Cardiac fibroblast (primary cell): ENCODE measurements at regions not wholly inside any gene's neighbourhood (a gene's known extent, or its start where the extent isn't known, plus 50 kb on each side); places are given as distances from the start of the nearest gene placed in this dataset.
A peak's percentile ranks its signal among the peaks of the same experiment; 100 is the strongest.

Experiments used
- DNase-seq, 2 donors: peaks; one replicate each; pipeline versions ENCODE4 v3.0.0 to v3.0.0-alpha.2; 2010; ENCODE audit warnings: low read depth in 2 of 2
- H3K4me3 ChIP-seq, 2 donors: replicated peaks in 1 of 2; 1 replicate in 1 of 2; 2 replicates in 1 of 2; pipeline ENCODE4 v1.5.1; 2011; ENCODE audit warnings: low read depth in 2 of 2, low read length in 2 of 2, mild to moderate bottlenecking in 2 of 2, moderate library complexity in 1 of 2
- TF ChIP-seq, protein P1 (sequence below): IDR thresholded peaks from one replicate; pipeline ENCODE4 v1.5.1; 2011; ENCODE audit warnings: low read depth, mild to moderate bottlenecking, low read length, inconsistent platforms

DNA sequence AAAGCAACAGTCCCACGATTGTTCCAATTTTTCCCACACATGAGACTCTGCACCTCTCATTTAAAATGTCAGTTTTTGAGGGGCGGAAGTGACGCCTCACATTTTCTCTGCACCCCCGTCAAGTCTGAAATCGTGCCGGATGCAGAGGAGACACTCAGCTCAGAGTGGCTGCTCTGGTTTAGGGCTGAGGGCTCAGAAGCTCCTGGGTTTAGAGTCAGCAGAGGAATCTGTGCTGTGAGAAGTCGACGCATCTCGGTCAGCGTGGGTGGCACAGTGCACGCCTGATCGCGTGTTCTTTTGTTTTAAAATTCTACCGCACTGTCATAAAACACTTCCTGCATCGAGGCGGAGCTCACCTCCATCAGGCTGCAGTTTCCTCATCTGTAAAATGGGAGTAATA, 116.7 kb upstream of the ADRA2C start:
- H3K4me3 ChIP-seq: no peak overlapping the region
- TF ChIP-seq, protein P1, sequence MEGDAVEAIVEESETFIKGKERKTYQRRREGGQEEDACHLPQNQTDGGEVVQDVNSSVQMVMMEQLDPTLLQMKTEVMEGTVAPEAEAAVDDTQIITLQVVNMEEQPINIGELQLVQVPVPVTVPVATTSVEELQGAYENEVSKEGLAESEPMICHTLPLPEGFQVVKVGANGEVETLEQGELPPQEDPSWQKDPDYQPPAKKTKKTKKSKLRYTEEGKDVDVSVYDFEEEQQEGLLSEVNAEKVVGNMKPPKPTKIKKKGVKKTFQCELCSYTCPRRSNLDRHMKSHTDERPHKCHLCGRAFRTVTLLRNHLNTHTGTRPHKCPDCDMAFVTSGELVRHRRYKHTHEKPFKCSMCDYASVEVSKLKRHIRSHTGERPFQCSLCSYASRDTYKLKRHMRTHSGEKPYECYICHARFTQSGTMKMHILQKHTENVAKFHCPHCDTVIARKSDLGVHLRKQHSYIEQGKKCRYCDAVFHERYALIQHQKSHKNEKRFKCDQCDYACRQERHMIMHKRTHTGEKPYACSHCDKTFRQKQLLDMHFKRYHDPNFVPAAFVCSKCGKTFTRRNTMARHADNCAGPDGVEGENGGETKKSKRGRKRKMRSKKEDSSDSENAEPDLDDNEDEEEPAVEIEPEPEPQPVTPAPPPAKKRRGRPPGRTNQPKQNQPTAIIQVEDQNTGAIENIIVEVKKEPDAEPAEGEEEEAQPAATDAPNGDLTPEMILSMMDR: no peak

DNA sequence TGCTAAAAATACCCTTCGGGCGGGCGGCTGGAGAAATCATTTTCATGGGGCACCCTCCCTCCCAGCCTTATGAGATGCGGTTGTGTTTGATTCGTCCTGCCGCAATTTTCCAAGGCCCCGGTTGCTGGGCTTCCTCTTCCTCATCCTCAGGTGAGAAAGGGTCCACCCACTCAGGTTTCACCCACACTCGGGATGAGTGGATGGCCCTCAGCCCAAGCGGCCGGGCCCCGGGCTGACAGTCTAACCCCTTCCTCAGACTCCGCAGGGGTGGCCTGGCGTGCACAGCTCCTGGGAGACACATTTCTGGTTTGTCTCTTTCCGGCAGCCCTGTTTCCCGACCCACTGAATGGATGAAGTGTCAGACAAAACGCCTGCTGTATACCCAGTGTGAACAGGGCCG, 116.5 kb upstream of the LRPAP1 start:
- TF ChIP-seq, protein P1: no peak
- no peak for DNase-seq

More for the DNA sequence above, 116.7 kb upstream of the ADRA2C start:
- DNase-seq: no peak

DNA sequence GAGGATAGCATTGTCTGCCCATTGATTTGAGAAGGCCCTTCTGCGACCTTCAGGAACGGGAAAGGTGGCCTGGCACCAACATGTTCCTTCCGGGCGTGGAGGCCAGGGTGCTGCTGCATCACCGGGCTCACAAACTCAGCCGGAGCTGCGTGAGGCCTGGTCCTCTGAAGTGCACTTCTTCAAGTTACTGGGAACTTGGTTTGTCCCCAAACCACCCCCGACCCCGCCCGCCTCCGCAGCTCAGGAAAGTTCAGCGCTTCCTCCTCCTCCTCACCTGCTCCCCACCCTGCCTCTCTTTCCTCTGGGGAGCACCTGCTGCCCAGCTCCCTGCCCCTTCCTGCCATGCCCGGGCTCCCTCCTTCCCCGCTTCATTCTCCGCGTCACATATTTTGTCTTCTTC, 116.0 kb upstream of the LRPAP1 start:
- TF ChIP-seq, protein P1: no peak
- H3K4me3 ChIP-seq: no peak overlapping the region
- DNase-seq: no peak

More for the DNA sequence above, 116.5 kb upstream of the LRPAP1 start:
- no peak overlapping the region for H3K4me3 ChIP-seq

DNA sequence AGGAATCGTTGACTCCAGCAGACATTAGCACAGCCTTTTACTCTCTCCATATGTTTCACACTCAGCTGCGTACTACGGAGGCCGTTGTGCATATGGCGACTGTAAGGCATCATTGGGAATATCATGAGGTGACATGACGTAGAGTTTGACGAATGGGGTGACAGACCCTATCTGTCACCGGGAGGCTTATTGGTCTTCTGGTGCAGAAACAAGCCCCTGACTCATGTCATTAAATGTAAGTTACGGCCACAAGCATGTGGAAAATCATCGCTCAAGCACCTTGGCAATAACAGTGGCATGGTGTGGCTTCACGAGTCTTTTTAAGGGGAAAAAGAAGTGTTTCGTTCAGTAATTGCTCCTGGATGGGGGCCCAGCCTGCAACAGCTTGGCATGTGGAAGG, 115.2 kb upstream of the LRPAP1 start:
- DNase-seq: no peak
- TF ChIP-seq, protein P1: no peak
- H3K4me3 ChIP-seq: no peak overlapping the region

DNA sequence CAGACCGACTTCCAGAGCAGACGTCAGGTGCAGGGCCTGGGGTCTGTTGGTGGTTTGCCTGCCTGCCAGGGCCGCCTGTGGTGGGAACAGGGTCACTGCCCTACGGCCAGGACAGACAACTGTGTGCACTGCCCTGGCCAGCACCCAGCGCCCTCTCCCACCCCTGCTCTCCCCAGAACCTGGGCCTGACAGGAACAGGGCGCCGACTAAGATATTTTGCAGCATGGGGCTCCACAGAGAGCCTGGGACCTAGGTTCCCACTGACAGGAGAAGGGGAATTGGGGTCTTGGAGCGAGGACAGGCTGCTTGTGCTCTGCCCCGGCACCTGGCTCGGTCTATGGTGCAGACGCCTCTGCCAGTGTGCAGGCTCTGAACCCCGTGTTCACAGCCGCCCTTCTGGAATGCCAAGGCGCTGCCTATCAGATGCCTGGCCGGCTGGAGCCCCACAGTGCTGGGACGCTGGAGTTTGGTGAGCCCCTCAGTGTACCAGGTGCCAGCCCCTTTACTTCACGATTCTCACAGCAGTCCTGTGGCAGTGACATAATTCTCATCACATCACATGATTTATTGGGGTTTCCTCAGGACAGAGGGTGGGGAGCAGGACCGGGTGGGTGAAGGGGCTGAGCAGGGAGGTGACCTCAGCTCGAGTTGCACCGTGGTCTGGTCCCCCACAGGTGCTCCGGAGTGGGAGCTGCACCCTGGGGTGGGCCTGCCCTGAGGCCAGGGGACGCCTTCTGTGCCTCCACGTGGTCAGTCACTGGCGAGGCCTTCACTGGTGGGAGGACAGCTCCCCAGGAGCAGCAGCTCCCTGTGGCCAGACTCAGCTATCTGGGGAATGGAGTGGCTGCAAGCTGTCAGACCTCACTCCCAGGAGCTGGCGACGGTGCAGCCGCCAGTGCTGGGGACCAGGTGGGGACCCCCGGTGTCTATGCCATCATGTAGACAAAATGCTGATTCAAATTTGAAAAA, 113.8 kb upstream of the LRPAP1 start:
- TF ChIP-seq, protein P1: no peak
- DNase-seq: no peak
- H3K4me3 ChIP-seq: no peak overlapping the region

DNA sequence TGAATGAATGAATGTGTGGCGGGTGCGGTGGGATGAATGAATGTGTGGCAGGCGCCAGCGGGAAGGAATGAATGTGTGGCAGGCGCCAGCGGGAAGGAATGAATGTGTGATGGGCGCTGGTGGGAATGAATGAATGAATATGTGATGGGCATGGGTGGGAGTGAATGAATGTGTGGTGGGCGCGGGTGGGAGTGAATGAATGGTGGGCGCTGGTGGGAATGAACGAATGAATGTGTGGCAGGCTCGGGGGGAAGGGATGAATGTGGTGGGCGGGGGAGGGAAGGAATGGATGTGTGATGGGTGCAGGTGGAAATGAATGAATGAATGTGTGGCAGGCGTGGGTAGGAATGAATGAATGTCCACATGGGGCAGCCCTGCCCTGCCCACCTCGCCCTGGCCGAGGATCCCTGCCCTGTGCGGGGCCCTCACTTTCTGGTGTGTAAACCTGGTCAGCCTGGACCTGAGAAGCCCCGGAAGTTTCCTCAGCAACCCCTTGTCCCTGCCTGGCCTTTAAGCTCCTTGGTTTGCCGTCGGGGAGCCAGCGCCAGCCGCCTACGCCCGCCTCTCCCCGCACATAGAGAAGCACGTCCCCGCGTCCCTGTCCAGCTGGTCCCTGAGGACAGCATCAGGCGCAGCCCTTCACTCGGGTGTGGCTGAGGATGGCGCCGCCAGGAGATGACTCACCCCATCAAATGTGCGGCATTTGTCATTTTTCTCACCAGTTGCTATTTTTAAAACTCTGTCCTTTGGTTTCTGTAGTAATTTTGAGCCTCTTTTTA, 112.8 kb upstream of the LRPAP1 start:
- TF ChIP-seq, protein P1: no peak
- H3K4me3 ChIP-seq: no peak overlapping the region
- DNase-seq: peak; percentile 3 to 11
